GM18868 (cell line): ENCODE measurements at regions not wholly inside any gene's neighbourhood (a gene's known extent, or its start where the extent isn't known, plus 50 kb on each side); places are given as distances from the start of the nearest gene placed in this dataset.

Source experiments
- ATAC-seq: cut with Tn5 transposase; IDR thresholded peaks from one replicate; pipeline ENCODE4 v1.9.1; 2021; ENCODE audit warnings: mild to moderate bottlenecking, moderate library complexity; ENCODE audit not compliant: unreplicated experiment

DNA sequence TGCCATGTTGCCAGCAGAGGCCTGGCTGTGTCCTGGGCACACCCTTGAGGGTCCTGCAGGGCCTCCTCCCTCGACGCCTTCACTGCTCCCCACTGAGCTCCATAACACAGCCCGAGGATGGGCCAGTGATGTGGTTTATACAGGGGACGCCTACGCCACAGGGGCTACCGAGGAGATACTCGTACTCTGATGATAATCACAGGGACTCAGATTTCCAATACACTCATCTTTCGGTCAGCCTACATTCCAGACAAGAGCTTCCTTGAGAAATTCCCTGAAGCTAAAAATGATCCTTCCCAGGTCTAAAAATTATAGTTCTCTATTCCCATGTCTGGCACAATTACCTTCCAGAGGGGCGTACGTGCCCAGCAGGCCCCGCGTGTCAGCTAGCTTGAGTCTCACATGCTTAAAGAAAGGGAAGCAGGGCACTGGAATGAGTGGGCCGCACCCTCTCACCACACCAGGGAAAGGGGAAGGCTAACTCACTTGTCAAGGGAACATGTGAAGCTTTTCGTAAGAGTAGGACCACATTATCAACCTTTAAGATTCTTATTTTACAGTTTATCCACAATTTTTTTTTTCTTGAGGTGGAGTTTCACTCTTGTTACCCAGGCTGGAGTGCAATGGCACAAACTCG lies 159.5 kb upstream of the NDUFV2 start:
- no peak for ATAC-seq

DNA sequence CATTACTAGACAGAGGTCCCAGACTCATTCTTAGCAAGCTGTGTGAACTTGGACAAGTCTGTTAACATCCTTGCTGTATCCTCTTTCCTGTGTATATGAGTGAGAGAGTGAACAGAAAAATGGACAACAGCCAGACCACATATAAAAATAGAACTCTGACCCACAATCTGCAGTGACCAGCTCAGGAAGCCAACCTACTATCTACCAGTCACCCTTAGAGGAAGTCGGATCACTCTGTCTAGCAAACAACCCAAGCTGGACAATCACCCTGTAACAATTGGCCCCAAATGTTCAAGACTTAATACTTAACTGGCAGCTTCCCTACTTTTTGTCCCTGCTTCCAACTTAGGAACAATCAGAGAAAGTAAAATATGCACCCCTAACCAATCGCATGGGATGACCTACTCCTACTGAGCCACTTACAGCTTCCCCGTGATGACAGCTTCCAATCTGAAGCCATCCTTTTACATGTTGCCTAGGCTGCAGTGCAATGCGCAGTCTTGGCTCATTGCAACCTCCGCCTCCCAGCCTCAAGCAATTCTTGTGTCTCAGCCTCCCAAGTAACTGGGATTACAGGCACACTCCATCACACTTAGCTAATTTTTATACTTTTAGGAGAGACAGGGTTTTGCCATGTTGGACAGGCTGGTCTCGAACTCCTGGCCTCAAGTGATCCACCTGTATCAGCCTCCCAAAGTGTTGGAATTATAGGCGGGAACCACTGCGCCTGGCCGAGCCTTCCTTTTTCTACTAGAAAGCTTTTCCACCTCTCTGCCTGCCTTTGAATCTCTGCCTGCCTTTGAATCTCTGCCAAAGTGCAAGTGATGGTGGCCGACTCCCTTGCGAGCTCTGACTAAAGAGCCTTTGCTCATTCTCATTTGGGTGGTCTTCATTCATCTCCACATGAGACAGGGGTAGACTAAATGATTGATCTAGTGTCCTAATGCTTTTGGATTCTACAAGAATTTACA lies 158.3 kb upstream of the NDUFV2 start:
- no peak for ATAC-seq

DNA sequence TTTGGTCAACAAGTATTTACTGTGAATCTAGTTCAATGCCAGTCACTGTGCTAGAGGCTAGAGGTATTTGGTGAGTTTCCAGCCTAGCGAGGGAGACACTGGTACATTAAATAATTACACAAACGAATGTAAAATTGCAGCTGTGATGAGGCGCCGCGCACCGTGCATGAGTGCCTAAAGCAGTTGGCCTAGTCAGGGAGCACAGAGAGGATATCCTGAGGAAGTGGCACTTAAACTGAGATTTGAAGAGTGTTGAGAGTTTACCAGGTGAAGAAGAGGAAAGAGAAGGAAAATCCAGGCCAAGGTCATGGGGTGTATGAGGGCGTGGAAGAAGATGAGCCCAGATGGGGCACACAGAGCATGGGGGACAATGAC lies 157.6 kb upstream of the NDUFV2 start:
- no peak for ATAC-seq

DNA sequence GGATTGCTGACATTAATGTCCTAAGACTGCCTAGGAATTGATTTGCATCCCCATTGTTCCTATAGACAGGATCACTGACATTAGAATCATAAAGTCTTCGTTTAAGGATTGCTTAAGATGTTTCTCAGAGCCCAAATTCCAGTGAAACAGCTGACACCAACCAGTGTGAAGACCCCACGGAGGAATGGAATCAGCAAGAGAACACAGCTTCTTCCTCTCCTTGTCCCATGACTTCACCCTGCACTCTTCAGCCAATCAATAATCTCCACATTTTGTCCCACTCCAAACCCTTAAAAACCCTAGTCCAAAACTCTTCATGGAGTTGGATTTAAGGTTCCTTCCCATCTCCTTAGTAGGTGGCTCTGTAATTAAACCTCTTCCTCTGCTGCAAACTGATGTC lies 157.0 kb upstream of the NDUFV2 start:
- ATAC-seq, result no peak

DNA sequence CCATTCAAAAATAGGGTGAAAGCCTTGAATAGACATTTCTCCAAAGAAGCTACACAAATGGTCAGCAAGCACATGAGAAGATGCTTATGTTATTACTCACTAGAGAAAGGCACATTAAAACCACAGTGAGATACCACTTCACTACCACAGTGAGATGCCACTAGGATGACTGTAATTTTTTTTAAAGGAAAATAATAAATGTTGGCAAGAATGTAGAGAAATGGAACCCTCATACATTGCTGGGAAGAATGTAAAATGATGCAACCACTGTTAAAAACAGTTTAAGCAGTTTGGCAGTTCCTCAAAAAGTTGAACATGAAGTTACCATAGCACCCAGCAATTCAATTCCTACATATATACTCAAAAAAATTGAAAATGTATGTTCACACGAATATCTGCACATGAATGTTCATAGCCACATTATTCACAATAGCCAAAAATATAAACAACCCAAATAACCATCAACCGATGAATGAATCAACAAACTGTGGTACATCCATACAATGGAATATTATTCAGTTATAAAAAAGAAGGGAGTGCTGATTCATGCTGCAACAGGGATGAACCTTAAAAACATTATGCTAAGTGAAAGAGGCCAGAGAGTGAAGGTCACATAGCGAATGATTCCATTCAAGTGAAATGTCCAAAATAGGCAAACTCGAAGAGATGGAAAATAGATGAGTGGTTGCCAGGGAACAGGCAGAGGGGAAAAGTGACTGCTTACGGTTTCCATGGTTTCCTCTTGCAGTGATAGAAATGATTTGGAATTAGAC lies 156.2 kb upstream of the NDUFV2 start:
- no peak for ATAC-seq

DNA sequence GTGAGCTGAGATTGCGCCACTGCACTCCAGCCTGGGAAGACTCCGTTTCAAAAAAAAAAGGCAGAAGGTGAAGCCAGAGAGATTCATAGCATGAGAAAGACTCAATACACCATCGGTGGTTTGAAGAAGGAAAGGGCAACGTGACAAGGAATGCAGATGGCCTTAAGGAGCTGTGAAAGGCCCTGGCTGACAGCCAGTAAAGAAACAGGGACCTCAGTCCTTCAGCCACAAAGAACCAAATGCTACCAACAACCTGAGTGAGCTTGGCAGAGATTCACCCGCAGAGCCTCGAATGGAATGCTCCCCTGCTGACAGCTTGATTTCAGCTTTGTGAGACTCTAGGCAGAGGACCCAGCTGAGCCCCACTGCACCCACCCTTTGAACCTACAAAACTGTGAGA lies 154.9 kb upstream of the NDUFV2 start:
- no peak for ATAC-seq

DNA sequence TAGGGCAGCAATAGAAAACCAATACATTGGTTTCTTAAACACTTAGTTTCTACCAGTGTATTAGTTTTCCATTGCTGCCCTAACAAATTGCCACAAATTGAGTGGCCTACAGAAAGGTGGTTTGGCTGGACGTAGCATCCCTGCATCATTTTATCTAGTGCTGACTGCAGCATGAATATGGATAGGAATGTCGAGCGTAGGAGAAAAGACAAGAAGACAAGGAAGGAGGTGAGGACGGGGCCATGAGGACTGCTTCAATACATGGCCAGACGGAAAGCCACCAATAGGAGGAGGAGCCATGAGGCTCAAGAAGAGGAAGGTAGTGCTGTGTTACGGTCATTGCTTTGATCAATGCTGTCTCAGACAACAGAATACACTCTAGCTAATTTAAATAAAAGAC lies 154.5 kb upstream of the NDUFV2 start:
- no peak for ATAC-seq

DNA sequence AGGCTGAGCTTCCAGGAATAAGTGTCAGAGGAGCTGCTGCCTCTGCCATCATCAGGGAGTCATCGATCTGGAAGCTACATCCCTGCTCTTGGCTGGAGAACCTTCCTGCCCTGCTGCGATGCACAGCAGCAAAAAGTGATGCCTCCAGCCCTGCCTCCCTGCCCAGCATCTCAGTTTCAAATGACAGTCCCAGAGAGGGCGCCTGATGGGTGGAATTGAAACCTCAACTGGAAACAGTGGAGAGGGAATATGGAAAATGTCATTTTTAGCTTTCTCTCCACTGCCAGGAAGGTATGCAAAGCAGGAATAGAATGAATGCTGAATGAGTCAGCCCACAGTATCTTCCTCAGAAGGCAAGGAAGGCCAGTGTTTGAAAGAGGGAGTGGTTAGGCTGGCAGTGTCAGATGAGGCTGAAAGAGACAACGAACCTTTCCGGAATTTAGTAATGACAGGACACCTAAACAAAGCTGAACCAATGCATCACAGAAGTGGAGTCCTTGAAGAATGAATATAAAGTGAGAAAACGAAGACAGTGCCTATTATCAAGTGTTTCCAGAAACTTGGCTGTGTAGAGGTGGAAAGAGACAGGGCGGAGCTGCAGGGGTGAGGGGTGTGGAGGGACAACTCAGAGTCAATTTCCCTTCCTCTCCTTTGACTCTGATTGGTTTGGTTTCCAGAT lies 153.9 kb upstream of the NDUFV2 start:
- no peak for ATAC-seq

DNA sequence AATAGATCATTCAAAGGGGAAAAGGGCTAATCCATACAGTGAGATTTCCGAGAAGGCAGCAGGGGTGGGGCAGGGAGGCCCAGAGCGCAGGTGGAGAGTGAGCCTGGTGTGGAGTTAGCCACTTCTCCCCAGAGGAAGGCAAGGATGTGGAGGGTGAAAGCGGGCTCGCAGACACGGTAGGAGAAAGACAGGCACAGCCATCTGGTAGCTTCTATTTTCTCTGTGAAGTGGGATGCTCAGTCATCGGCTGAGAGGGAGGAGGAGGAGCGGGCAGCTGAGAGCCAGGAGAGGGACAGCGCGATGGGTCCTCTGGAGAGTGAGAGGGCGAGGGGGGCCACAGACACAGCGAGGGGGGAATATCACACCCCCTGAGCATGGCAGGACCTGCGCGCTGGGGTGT lies 153.3 kb upstream of the NDUFV2 start:
- no peak for ATAC-seq

DNA sequence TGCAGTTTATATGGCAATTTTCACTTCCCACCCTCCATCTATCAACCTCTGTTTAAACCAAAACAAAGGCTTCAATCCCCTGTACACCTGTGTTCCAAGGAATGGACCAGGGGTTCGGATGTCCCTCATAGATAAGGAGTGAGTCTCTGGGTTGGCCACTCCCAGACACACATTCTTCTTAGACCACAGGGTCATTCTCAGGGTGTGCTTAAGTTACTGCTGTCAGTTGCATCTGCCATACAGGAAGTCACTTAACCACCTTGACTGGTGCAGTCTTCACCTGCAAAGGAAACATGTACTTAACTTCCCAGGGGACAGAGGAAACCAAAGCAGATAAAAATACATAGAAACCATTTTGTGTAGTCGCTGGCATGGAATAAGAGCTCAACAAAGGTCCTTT lies 151.0 kb upstream of the NDUFV2 start:
- no peak for ATAC-seq

DNA sequence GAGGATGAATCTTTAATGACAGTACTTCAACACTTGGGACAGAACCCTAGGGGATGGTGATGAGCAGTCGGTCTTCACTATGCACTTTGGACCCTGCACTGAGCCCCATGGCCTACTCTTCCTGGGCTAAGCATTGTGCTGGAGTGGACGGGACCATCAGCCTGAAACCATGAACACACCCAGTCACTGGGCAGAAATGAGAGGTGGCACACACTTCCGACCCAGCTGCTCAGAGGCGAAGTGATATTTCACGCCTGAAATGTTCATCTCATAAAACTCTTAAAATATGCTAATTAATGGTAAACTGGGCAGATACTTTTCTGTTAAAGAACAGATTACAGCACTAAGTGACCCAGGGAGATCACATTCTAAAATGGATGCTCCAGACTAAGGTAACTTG lies 150.3 kb upstream of the NDUFV2 start:
- ATAC-seq, result no peak

DNA sequence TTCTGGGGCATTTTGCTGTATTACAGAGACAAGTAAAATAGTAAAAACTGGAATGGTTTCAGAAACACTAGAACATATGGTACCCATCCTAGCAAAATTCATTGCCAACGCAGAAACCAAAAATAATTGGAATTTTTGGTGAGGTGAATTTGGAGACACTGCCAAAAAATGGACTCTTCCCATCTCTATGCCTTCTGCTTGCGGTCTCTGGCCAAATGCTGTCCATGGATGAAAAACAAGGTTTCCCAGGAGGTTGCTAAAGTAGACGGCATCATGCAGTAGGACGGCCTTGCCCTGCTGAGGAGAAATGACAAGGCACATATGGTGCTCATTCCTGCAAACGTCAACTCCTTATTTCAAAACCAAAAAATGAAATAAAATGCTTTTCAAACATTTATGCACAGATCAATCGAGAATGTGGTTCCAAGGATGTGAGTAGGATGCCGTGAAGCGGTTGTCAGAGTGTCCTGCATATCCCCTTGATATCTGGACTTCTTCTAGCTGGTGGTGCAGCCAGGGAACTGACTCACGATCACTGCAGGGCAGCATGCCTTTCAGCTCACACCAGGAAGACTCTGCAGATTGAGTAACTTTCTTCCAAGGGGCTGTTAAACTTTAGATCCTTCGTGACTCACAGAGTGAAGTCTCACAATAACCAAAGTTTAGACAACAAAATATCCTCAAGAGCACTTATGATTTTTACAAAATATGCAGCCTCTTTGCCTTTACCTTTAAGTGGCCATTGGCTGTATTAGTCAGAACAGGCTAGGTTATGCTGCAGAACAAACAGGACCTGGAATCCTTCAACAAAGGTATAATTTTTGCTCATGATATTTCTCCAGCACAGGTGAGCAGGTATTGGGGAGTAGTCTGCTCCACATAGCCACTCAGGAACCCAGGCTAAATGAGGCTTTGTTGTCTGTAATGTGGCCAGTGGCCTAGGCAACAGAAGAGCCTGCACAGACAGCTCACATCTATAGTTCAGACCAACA lies 149.4 kb upstream of the NDUFV2 start:
- no peak for ATAC-seq

DNA sequence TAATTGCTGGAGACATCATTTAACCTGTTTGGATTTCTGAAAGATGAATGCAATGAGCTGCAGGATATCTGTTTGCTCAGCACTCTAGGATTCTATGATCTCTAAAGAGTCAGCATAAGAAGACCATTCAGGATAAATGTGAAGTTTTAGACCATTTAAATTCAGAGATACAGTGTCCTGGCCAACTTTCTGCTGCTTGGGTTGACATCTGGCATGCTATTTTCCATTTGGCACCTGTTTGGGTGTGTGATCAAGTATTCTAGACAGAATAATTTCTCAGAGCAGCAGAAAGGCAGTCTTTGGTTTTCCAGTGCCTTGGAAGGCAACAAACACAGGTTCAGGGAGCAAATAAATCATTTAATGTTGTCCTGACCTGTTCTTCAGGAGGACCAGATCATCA lies 144.8 kb upstream of the NDUFV2 start:
- ATAC-seq, result no peak

DNA sequence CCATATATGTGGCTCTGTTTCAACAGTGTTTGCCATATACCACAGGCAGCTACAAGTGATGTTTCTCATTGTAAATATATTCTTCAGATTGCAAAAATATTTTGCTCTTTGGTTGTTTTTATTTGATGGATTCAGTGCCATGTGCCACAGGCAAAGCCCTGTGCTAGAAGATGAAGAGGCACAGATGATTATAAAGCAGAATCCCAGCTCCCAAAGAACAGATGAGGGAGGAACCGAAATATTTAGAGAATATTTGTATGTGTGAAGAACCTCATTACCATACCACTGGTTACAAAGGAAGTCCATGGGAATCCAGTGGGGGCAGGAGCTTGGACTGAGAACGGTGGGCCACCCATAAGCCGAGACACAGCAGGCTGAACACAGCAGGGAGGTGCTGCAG lies 143.8 kb upstream of the NDUFV2 start:
- ATAC-seq, result no peak

DNA sequence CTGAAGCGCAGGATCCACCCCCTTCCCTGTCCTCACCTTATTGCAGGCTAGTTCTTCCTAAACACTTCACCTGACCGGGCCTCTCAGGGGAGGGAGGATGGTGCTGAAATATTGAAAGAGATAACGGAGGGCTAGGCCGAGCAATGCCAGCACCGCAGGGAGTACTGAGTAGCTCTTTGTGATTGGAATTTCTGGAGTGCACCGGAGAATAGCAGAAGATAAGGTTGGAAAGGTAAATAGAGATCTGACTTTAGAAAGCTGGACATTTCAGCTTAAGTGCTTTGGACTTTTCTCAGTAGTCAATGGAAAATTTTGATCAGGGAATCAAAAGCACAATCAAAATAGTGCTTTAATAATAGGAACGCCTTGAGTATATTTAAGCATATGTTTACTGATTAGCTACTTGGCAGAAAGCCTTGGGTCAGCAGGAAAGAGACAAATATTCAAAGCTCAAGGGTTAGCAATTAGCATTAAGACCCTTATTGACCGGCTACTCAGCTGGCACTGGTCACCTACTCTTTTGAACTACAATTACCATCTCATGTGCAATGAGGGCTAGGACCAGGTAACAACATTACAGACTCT lies 142.9 kb upstream of the NDUFV2 start:
- ATAC-seq, result no peak

DNA sequence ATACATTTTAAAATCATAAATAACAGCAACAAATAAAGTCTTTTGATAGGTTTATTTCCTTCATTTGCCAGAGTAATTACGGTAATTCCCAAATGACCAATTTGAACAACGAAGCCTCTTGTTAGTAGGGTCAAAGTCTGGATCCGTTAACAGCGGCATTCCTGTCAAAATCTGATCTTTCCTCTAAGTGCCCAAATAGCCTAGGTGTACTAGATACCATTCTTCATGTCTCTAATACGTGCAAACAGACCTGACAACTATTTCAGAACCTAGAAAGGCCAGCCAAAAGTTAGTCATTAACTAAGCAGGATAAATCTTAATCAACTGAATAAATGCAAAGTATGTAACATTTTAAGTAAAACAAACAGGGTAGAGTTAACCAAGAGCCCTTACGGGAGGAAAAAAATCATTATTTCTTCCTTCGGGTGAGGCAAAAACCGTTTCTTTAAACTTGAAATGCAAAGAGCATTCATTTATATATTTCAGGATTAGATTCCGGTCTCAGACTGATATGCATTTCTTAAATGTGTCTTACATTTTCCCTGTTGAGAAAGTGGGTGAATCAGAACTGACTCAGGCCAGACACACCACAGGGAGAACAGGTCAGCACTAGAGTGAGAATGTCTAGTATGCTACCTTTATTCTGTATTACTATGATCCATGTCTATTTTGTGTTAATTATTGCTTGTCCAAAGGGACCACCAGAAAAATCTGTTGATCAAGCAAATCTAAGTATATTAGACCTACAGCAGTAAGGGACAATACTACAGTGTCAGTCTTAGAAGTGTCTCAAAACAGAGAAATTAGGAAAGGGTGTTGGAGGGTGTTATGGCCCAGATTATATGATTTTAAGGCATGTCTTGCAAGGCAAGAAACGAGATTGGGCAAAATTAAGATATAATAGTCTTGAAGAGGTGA lies 141.5 kb upstream of the NDUFV2 start:
- ATAC-seq, result no peak

DNA sequence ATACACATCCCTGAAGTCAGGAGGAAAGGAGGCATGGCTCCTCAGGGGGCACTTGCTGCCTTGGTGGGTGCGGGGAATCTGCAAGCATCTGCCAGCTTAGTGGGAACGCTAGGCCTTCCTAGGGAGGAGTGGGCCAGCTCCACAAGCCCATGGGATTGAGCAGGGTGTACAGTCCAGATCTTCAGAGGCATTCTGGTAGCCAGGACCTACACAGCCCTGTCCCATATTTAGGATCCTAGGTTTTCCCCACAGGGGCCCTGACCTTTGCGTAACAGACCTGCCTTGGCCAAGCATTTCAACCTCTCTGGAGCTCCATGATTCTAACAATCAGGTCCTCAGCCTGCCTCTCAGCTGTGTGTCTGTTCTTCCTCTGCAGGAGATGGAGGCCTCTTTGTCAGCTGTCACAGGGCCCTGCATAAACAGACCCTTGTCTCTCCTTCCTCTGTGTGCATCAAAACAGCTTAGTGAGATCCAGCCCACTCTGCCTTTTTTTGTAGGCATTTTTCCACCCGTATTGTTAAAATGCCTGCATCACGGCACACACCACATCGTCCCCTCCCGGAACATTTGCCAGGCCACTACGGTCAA lies 140.2 kb upstream of the NDUFV2 start:
- no peak for ATAC-seq
